ENCODE measurements at regions not wholly inside any gene's neighbourhood (a gene's known extent, or its start where the extent isn't known, plus 50 kb on each side); places are given as distances from the start of the nearest gene placed in this dataset.

DNA sequence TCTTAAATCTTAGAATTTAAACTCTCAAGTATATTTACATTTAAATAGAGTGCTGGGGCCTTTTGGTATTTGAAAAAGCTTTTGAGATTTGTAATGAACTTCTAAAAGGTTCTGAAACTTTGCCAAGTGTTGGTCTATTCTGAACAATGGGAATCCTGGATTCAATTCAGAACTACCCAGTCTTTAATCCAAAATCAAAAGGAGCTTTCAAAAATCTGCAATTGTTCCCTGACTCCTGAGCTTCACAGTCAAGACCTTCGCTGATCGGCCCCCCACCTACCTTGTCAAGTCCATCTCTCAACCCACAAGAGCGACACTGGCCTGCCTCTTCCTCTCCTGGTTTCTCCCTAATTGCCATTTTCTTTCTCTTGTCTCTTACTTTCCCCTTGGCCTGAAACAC is 666.1 kb upstream of the BOD1L1 start:
- no peaks in the 10 kb centered on the region for H4K20me1 ChIP-seq (ENCODE audit: insufficient read depth)
- BruUV-seq (replicated peaks) = no TSS peak
- H3K4me2 ChIP-seq = no peak overlapping the region
- no peak for DNase-seq
- no peaks in the 10 kb centered on the region for H3K4me1 ChIP-seq (replicated peaks; ENCODE audit: insufficient read depth)
- H3K9me3 ChIP-seq (ENCODE audit: insufficient read depth, low read depth) = no peaks in the 10 kb centered on the region
- H3K4me3 ChIP-seq = no peak overlapping the region
- ChIA-PET CTCF (no interaction called here), POLR2A (ENCODE audit: unreplicated experiment) (no interaction called here)
- no peaks in the 10 kb centered on the region for H3K27me3 ChIP-seq (ENCODE audit: insufficient read depth, low read depth)
- no peak overlapping the region for H3K27ac ChIP-seq
- H3K79me2 ChIP-seq (ENCODE audit: low read depth) = no peaks in the 10 kb centered on the region
- intact Hi-C loops (cut with micrococcal nuclease; ENCODE audit: unreplicated experiment) = no loop called here
- no peaks in the 10 kb centered on the region for H3K9me2 ChIP-seq (ENCODE audit: insufficient read depth)
- TF ChIP-seq CTCF (conservative IDR thresholded peaks at IDR 0.05) = no peak
- TF ChIP-seq EZH2 (IDR thresholded peaks at IDR 0.05; ENCODE audit: low read depth) = no peak
- no peaks in the 10 kb centered on the region for H3K36me3 ChIP-seq (ENCODE audit: low read depth)
- no peaks in the 10 kb centered on the region for H3F3A ChIP-seq (ENCODE audit: insufficient read depth, low read depth)
- H2AFZ ChIP-seq = no peak overlapping the region

DNA sequence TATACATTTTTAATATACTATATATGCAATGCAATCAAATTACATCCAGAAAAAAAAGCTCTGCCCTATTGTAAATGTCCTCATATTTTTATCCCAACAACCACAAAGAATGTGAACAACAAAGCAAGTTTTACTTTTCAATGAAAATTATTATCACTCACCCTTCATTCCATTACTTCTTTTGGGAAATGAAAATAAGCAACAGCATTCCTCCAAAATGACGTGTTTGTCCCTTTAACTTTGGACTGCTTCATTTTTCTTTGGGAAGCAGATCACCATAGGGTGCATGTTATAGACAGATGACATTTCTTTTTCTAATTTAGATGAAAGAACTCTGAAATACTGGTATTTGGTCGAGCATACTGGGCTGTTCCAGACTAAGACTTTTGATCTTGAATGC is 667.1 kb upstream of the BOD1L1 start:
- no peaks in the 10 kb centered on the region for H3K4me1 ChIP-seq (replicated peaks; ENCODE audit: insufficient read depth)
- no peak overlapping the region for H3K4me3 ChIP-seq
- no peaks in the 10 kb centered on the region for H3F3A ChIP-seq (ENCODE audit: insufficient read depth, low read depth)
- H3K4me2 ChIP-seq = no peak overlapping the region
- H3K79me2 ChIP-seq (ENCODE audit: low read depth) = no peaks in the 10 kb centered on the region
- no peaks in the 10 kb centered on the region for H3K9me3 ChIP-seq (ENCODE audit: insufficient read depth, low read depth)
- no peak overlapping the region for H3K27ac ChIP-seq
- no peaks in the 10 kb centered on the region for H3K36me3 ChIP-seq (ENCODE audit: low read depth)
- no TSS peak for BruUV-seq (replicated peaks)
- intact Hi-C loops (cut with micrococcal nuclease; ENCODE audit: unreplicated experiment) = no loop called here
- DNase-seq = no peak
- no peaks in the 10 kb centered on the region for H4K20me1 ChIP-seq (ENCODE audit: insufficient read depth)
- H3K9me2 ChIP-seq (ENCODE audit: insufficient read depth) = no peaks in the 10 kb centered on the region
- ChIA-PET CTCF (no interaction called here), POLR2A (ENCODE audit: unreplicated experiment) (no interaction called here)
- H3K27me3 ChIP-seq (ENCODE audit: insufficient read depth, low read depth) = no peaks in the 10 kb centered on the region
- TF ChIP-seq CTCF (conservative IDR thresholded peaks at IDR 0.05) (no peak), EZH2 (IDR thresholded peaks at IDR 0.05; ENCODE audit: low read depth) (no peak)
- H2AFZ ChIP-seq = no peak overlapping the region

DNA sequence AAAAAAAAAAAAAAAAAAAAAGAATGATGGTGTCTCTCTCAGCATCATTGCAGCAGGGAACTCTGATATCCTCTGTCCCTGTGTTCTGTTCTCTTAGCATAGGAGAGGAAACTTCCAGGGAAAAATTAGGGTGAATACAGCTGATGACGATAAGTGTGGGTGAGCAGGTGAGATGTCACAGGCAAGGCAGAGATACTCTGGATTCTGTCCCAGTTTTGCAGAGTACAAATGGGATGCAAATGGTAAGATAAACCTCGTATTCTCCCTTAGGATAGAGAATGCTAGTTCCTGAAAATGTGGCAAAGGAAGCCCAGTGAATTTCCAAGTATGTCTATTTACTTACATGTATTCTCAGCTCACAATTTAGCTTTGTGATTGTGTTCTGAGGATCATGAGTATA is 671.6 kb upstream of the BOD1L1 start:
- TF ChIP-seq EZH2 (IDR thresholded peaks at IDR 0.05; ENCODE audit: low read depth) (no peak), CTCF (conservative IDR thresholded peaks at IDR 0.05) (no peak)
- H3K4me3 ChIP-seq = no peak overlapping the region
- no peaks in the 10 kb centered on the region for H3F3A ChIP-seq (ENCODE audit: insufficient read depth, low read depth)
- no peak overlapping the region for H3K4me2 ChIP-seq
- H3K79me2 ChIP-seq (ENCODE audit: low read depth) = no peaks in the 10 kb centered on the region
- ChIA-PET CTCF (no interaction called here), POLR2A (ENCODE audit: unreplicated experiment) (no interaction called here)
- intact Hi-C loops (cut with micrococcal nuclease; ENCODE audit: unreplicated experiment) = no loop called here
- H3K27ac ChIP-seq = no peak overlapping the region
- H2AFZ ChIP-seq = no peak overlapping the region
- no peaks in the 10 kb centered on the region for H3K9me2 ChIP-seq (ENCODE audit: insufficient read depth)
- H3K9me3 ChIP-seq (ENCODE audit: insufficient read depth, low read depth) = no peaks in the 10 kb centered on the region
- BruUV-seq (replicated peaks) = no TSS peak
- H3K4me1 ChIP-seq (replicated peaks; ENCODE audit: insufficient read depth) = no peaks in the 10 kb centered on the region
- H3K27me3 ChIP-seq (ENCODE audit: insufficient read depth, low read depth) = no peaks in the 10 kb centered on the region
- no peaks in the 10 kb centered on the region for H3K36me3 ChIP-seq (ENCODE audit: low read depth)
- no peaks in the 10 kb centered on the region for H4K20me1 ChIP-seq (ENCODE audit: insufficient read depth)
- DNase-seq = no peak
